HUES48 (cell line): ENCODE measurements at regions not wholly inside any gene's neighbourhood (a gene's known extent, or its start where the extent isn't known, plus 50 kb on each side); places are given as distances from the start of the nearest gene placed in this dataset.

Experiments used
- H3K27ac ChIP-seq: one replicate; pipeline ENCODE4 v1.7.0; 2013; ENCODE audit warnings: low read depth, low read length, inconsistent platforms
- H3K27me3 ChIP-seq: 2 replicates; pipeline ENCODE4 v1.6.1; 2013; ENCODE audit warnings: mild to moderate bottlenecking, low read length; ENCODE audit not compliant: control insufficient read depth, insufficient read depth
- H3K36me3 ChIP-seq: 2 replicates; pipeline ENCODE4 v1.6.1; 2013; ENCODE audit warnings: low read length; ENCODE audit not compliant: control insufficient read depth, insufficient read depth
- H3K4me1 ChIP-seq: 2 replicates; pipeline ENCODE4 v1.6.1; 2013; ENCODE audit warnings: mild to moderate bottlenecking, low read length; ENCODE audit not compliant: control insufficient read depth, insufficient read depth
- H3K4me3 ChIP-seq: 2 replicates; pipeline ENCODE4 v1.5.1; 2013; ENCODE audit warnings: mild to moderate bottlenecking, low read depth, low read length
- H3K9ac ChIP-seq: 2 replicates; pipeline ENCODE4 v1.6.1; 2013; ENCODE audit warnings: mild to moderate bottlenecking, low read depth, low read length, moderate library complexity
- H3K9me3 ChIP-seq: 2 replicates; pipeline ENCODE4 v1.6.1; 2013; ENCODE audit warnings: low read length; ENCODE audit not compliant: control insufficient read depth, insufficient read depth

DNA sequence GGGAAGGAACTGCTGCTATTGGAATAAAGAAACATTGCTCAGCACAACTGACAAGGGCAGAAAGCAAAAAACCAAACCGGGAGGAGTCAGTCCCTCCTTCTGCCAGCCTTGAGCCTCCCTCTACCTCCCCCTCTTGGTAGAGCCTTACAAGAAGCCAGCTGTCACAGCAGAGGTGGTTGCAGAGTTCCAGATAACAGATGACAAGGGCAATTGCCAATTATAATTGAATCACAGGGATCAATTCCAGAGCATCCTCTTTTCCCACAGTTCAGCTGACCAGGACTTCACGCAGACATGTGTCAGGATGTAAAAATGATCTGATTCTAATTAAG lies 548.2 kb upstream of the LRRTM1 start:
- no peaks in the 10 kb centered on the region for H3K27me3 ChIP-seq
- H3K36me3 ChIP-seq: no peaks in the 10 kb centered on the region

DNA sequence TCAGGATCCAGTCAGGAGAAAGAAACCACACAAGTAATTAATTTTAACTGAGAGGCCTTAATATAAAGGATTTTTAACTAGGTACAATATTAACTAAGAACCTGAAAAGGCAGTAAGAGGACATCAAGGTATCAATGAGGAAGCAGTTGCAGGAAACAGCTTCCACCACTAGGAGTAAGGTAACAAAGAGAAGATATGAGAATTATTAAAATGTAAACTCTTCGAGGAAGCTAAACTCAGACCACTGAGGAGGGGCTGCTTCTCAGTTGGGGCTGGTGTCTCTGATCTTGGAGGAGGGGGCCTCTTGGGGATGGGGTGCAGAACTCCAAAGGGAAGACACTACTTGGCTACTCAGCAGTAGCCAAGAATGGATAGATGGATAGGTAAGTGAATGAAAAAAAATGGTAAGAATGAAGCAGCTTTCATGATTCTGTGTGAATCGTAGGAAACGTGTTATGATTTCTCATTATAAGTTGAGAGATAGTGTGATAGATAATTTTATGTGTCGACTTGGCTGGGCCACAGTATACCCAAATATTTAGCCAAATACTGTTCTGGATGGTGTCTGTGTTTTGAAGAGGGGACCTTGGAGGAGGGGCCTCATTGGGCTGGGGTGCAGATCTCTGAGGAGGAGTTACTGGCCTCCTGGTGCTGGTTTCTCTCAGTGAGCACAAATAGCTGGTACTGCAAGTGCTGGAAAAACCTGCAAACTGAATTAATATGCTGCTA lies 547.7 kb upstream of the LRRTM1 start:
- Histone ChIP-seq H3K27ac (no peak overlapping the region), H3K36me3 (no peaks in the 10 kb centered on the region), H3K27me3 (no peaks in the 10 kb centered on the region), H3K9me3 (no peaks in the 10 kb centered on the region), H3K9ac (no peak overlapping the region), H3K4me3 (no peak overlapping the region), H3K4me1 (no peaks in the 10 kb centered on the region)

More for the DNA sequence above, 548.2 kb upstream of the LRRTM1 start:
- Histone ChIP-seq H3K27ac (no peak overlapping the region), H3K4me1 (no peaks in the 10 kb centered on the region), H3K9ac (no peak overlapping the region), H3K4me3 (no peak overlapping the region), H3K9me3 (no peaks in the 10 kb centered on the region)

DNA sequence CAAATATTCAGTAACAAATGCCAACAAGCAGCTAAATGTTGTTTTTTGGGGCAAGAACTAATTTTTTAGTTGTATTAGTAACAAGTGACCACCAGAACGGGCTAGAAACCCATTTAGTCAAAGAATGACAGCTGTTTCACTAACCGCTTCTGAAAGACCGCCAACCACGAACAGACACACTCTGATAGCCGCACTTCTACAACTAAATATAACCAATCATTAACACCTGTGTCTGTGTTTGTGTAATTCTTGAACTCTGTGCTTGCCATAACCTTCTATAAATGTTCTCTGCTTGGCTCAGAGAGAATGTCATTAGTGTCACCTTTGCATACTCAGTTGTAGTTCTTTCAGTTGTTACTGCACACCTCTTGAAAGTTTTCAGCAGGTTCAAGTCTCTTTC lies 526.3 kb upstream of the LRRTM1 start:
- Histone ChIP-seq H3K4me3 (no peak overlapping the region), H3K4me1 (no peaks in the 10 kb centered on the region), H3K27ac (no peak overlapping the region), H3K9me3 (no peaks in the 10 kb centered on the region), H3K36me3 (no peaks in the 10 kb centered on the region), H3K27me3 (no peaks in the 10 kb centered on the region), H3K9ac (no peak overlapping the region)

DNA sequence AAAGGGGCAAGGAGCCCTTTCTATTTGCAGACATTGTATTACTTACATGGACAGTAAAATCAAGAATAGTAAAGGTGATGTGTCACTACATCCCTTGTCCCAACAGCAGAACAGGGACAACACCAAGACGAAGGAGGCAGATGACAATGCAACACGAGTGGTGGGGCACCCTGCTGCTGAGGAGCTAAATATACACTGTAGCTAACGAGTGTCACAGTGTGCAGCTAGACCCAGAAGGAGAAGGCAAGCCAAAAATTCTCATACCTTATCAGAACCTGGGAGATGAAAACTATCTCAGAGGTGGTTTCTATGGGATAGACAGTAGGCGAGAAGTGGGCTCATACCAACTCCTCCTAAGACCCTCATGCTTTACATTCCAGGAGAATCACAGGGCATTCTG lies 518.4 kb upstream of the LRRTM1 start:
- H3K4me3 ChIP-seq: no peak overlapping the region
- H3K9me3 ChIP-seq: no peaks in the 10 kb centered on the region
- H3K27me3 ChIP-seq: no peaks in the 10 kb centered on the region
- H3K27ac ChIP-seq: no peak overlapping the region
- no peak overlapping the region for H3K9ac ChIP-seq
- H3K36me3 ChIP-seq: no peaks in the 10 kb centered on the region
- H3K4me1 ChIP-seq: no peaks in the 10 kb centered on the region

DNA sequence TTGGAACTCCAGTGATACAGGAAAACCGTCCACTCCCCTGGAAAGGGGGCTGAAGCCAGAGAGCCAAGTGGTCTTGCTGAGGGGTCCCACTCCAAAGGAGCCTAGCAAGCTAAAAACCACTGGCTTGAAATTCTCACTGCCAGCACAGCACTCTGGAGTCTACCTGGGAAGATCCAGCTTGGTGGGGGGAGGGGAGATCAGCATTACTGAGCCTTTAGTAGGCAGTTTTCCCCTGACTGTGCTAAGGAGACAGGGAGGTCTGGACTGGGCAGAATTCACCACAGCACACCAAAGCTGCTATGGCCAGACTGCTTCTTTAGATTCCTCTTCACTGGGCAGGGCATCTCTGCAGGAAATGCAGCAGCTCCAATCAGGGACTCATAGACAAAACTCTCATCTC lies 510.7 kb upstream of the LRRTM1 start:
- no peaks in the 10 kb centered on the region for H3K36me3 ChIP-seq

DNA sequence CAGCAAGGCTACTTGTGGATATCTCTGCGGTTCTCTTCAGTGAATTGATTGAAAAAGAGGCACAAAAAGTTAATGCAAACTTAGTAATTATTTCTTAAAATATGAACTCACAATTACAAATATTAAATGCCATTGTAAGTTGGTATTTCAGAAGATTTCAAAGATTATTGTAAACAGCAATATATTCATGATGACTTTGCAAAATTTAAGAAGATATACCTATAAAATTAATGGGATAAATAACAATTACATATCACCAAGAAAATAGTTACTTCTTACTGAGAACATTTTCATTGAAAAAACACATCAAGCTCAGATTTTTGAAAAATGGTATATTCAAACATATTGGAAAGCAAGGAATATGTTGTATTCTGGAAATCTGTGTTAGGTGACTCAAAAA lies 482.0 kb upstream of the LRRTM1 start:
- Histone ChIP-seq H3K9ac (no peak overlapping the region), H3K36me3 (no peaks in the 10 kb centered on the region), H3K4me1 (0 out of 2 replicates have a peak, but pooled peaks cover 4% of the 10 kb centered on the region), H3K4me3 (no peak overlapping the region), H3K27me3 (no peaks in the 10 kb centered on the region), H3K9me3 (no peaks in the 10 kb centered on the region), H3K27ac (no peak overlapping the region)

More for the DNA sequence above, 510.7 kb upstream of the LRRTM1 start:
- Histone ChIP-seq H3K4me3 (no peak overlapping the region), H3K27me3 (no peaks in the 10 kb centered on the region), H3K4me1 (no peaks in the 10 kb centered on the region), H3K9me3 (no peaks in the 10 kb centered on the region), H3K9ac (no peak overlapping the region), H3K27ac (no peak overlapping the region)

DNA sequence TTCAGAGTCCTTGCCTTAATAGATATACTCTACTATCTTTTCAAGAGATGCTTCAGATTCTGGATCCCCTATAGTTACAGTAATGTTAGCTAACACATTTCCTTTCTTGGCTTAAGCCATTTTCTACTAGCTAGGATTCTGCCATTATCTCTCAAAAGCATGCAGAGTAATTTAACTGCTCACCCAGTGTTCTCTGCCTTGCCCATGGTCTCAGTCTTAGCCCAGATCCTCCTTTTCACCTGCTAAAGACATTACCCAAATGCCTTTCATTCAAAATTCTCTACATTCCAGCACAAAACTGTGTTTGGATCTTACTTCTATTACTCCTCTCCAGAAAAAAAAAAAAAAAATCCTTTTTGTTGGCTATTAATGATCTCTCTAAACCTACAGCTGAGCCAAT lies 474.2 kb upstream of the LRRTM1 start:
- no peak overlapping the region for H3K4me3 ChIP-seq
- H3K36me3 ChIP-seq: no peaks in the 10 kb centered on the region
- H3K9ac ChIP-seq: no peak overlapping the region
- H3K27ac ChIP-seq: no peak overlapping the region
- H3K27me3 ChIP-seq: no peaks in the 10 kb centered on the region
- H3K9me3 ChIP-seq: no peaks in the 10 kb centered on the region
- H3K4me1 ChIP-seq: peaks cover 6% of the 10 kb centered on the region; the same call in 1 of the 2 replicates

DNA sequence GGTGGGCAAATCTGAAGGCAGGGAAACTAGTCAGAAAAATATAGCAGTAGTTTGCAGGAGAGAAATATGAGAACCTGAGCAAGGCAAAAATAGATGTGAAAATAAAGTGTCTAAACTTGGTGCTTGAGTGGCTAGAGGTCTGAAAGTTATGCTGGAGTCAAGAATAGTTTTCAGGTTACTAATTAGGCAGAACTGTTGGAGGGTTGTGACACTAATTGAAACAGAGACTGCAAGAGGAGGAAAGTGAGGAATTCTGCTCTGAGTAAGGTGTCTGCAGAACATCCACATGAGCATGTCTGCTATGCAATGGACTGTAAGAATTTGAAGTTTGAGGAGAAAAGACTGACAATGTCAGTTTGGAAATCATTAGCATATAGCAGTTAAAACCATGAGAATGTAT lies 444.0 kb upstream of the LRRTM1 start:
- Histone ChIP-seq H3K9ac (no peak overlapping the region), H3K4me3 (no peak overlapping the region), H3K9me3 (no peaks in the 10 kb centered on the region)

DNA sequence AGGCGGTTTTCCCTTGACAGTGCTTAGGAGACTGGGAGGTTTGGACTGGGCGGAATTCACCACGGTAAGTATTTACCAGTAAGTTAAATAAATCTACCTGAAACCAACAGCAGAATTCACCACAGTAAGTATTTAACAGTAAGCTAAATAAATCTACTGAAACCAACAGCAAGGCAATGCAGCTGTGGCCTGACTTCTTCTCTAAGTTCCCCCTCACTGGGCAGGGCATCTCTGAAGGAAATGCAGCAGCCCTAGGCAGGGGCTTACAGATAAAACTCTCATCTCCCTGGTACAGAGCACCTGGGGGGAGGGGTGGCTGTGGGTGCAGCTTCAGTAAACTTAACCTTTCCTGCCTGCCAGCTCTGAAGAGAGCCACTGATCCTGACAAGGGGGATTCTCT lies 432.5 kb upstream of the LRRTM1 start:
- Histone ChIP-seq H3K4me1 (no peaks in the 10 kb centered on the region), H3K36me3 (no peaks in the 10 kb centered on the region), H3K27me3 (no peaks in the 10 kb centered on the region), H3K27ac (no peak overlapping the region), H3K9ac (no peak overlapping the region), H3K9me3 (no peaks in the 10 kb centered on the region; the same call in none of the 2 replicates), H3K4me3 (no peak overlapping the region)

More for the DNA sequence above, 444.0 kb upstream of the LRRTM1 start:
- Histone ChIP-seq H3K27me3 (no peaks in the 10 kb centered on the region), H3K36me3 (no peaks in the 10 kb centered on the region), H3K27ac (no peak overlapping the region), H3K4me1 (no peaks in the 10 kb centered on the region)

DNA sequence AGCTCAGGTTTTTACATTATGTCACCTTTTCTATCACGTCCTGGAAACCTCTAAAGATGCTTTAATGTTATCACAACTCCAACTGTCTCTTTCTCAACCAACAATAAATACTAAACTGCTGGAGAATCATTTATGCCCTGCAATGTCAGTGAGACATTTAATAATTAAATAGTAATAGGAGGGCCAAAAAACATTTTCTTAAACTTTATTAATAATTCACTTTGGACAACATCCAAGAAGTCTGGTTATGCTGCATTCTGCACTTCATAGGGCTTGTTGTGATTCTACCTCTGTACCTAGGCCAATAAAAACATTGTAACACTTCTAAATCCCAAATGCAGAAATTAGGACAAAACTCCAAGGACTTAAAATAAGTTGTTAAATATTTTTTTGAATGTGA lies 420.4 kb upstream of the LRRTM1 start:
- H3K9me3 ChIP-seq: no peaks in the 10 kb centered on the region
- no peaks in the 10 kb centered on the region for H3K36me3 ChIP-seq
- no peaks in the 10 kb centered on the region for H3K4me1 ChIP-seq
- H3K27me3 ChIP-seq: no peaks in the 10 kb centered on the region
- H3K9ac ChIP-seq: no peak overlapping the region
- H3K27ac ChIP-seq: no peak overlapping the region
- H3K4me3 ChIP-seq: no peak overlapping the region

DNA sequence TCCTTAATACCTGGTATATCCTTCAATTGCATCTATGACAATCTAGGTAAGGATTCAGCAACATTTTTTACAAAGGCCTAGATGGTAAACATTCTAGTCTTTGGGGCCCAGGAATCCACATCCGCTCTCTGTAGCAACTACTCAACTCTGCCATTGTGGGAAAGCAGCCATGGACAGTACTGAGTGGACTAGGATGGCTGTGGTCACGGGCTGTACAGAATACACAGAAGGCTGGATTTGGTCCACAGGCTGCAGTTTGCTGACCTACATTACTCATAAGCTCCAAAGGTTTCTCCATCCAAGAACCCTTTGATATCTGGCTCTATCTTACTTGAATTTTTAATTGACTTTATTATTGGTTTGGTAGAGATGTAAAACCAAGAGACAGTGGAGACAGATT lies 418.3 kb upstream of the LRRTM1 start:
- Histone ChIP-seq H3K27me3 (no peaks in the 10 kb centered on the region), H3K27ac (no peak overlapping the region), H3K4me1 (no peaks in the 10 kb centered on the region), H3K9ac (no peak overlapping the region), H3K36me3 (no peaks in the 10 kb centered on the region), H3K4me3 (no peak overlapping the region), H3K9me3 (no peaks in the 10 kb centered on the region)
